H9 (cell line): ENCODE measurements at regions not wholly inside any gene's neighbourhood (a gene's known extent, or its start where the extent isn't known, plus 50 kb on each side); places are given as distances from the start of the nearest gene placed in this dataset.

Experiments used
- DNase-seq: peaks from one replicate; pipeline ENCODE4 v3.0.0-alpha.2; 2017
- H2AFZ ChIP-seq: one replicate; pipeline ENCODE4 v1.6.1; 2013; ENCODE audit warnings: mild to moderate bottlenecking, low read length, control low read depth, moderate library complexity
- H2AK5ac ChIP-seq: 2 replicates; pipeline ENCODE4 v1.6.1; 2013; ENCODE audit warnings: low read length, control low read depth, mixed read lengths; ENCODE audit not compliant: insufficient read length
- H2BK120ac ChIP-seq: one replicate; pipeline ENCODE4 v1.6.1; 2013; ENCODE audit warnings: low read depth, mild to moderate bottlenecking, low read length, control low read depth, inconsistent platforms; ENCODE audit not compliant: poor library complexity, severe bottlenecking
- H2BK12ac ChIP-seq: 2 replicates; pipeline ENCODE4 v1.6.1; 2013; ENCODE audit warnings: low read length, control low read depth, mixed read lengths, low read depth; ENCODE audit not compliant: insufficient read length
- H2BK15ac ChIP-seq: 2 replicates; pipeline ENCODE4 v1.6.1; 2013; ENCODE audit warnings: low read depth, low read length, control low read depth
- H2BK20ac ChIP-seq: one replicate; pipeline ENCODE4 v1.6.1; 2013; ENCODE audit warnings: low read depth, mild to moderate bottlenecking, low read length, control low read depth, inconsistent platforms; ENCODE audit not compliant: poor library complexity, severe bottlenecking
- H2BK5ac ChIP-seq: 2 replicates; pipeline ENCODE4 v1.6.1; 2013; ENCODE audit warnings: low read length, control low read depth, mixed read lengths; ENCODE audit not compliant: insufficient read length
- H3K14ac ChIP-seq: 2 replicates; pipeline ENCODE4 v1.6.1; 2013; ENCODE audit warnings: low read length, control low read depth; ENCODE audit not compliant: insufficient read depth
- H3K18ac ChIP-seq: 2 replicates; pipeline ENCODE4 v1.6.1; 2013; ENCODE audit warnings: low read depth, mild to moderate bottlenecking, mixed read lengths, low read length, control low read depth; ENCODE audit not compliant: insufficient read length
- H3K23ac ChIP-seq: 2 replicates; pipeline ENCODE4 v1.6.1; 2013; ENCODE audit warnings: low read length, control low read depth, mixed read lengths, low read depth; ENCODE audit not compliant: insufficient read length
- H3K23me2 ChIP-seq: 2 replicates; pipeline ENCODE4 v1.6.1; 2013; ENCODE audit warnings: low read depth, mild to moderate bottlenecking, mixed read lengths, low read length, control low read depth; ENCODE audit not compliant: insufficient read length, poor library complexity, severe bottlenecking
- H3K27ac ChIP-seq: 2 replicates; pipeline ENCODE4 v1.5.1; 2013; ENCODE audit warnings: low read length, control low read depth, mixed read lengths, low read depth; ENCODE audit not compliant: insufficient read length
- H3K27me3 ChIP-seq: 2 replicates; pipeline ENCODE4 v1.6.1; 2013; ENCODE audit warnings: low read length, control low read depth, inconsistent platforms; ENCODE audit not compliant: insufficient read depth
- H3K4ac ChIP-seq: 2 replicates; pipeline ENCODE4 v1.6.1; 2013; ENCODE audit warnings: low read depth, mild to moderate bottlenecking, control low read depth, inconsistent platforms, low read length, moderate library complexity
- H3K4me1 ChIP-seq: 2 replicates; pipeline ENCODE4 v1.6.1; 2013; ENCODE audit warnings: low read length, control low read depth, inconsistent platforms; ENCODE audit not compliant: insufficient read depth
- H3K4me2 ChIP-seq: 2 replicates; pipeline ENCODE4 v1.6.1; 2013; ENCODE audit warnings: low read length, control low read depth, mixed read lengths; ENCODE audit not compliant: insufficient read length, insufficient read depth
- H3K56ac ChIP-seq: 2 replicates; pipeline ENCODE4 v1.6.1; 2013; ENCODE audit warnings: low read depth, mild to moderate bottlenecking, mixed read lengths, low read length, control low read depth; ENCODE audit not compliant: insufficient read length
- H3K79me1 ChIP-seq: 2 replicates; pipeline ENCODE4 v1.6.1; 2013; ENCODE audit warnings: low read depth, mild to moderate bottlenecking, moderate library complexity, low read length, control low read depth, inconsistent platforms; ENCODE audit not compliant: insufficient read depth, poor library complexity, severe bottlenecking
- H3K79me2 ChIP-seq: 2 replicates; pipeline ENCODE4 v1.6.1; 2013; ENCODE audit warnings: low read length, control low read depth, inconsistent platforms; ENCODE audit not compliant: insufficient read depth
- H3K9ac ChIP-seq: 2 replicates; pipeline ENCODE4 v1.6.1; 2013; ENCODE audit warnings: low read length, control low read depth, mixed read lengths; ENCODE audit not compliant: insufficient read length; ENCODE audit errors: extremely low read depth
- H3K9me3 ChIP-seq: one replicate; pipeline ENCODE4 v1.6.1; 2013; ENCODE audit warnings: low read depth, low read length, inconsistent platforms; ENCODE audit not compliant: control insufficient read depth
- H3T11ph ChIP-seq: one replicate; pipeline ENCODE4 v1.6.1; 2013; ENCODE audit warnings: mild to moderate bottlenecking, low read length, control low read depth, inconsistent platforms
- H4K20me1 ChIP-seq: one replicate; pipeline ENCODE4 v1.6.1; 2013; ENCODE audit not compliant: control insufficient read depth, insufficient read length, insufficient read depth
- H4K5ac ChIP-seq: 2 replicates; pipeline ENCODE4 v1.6.1; 2013; ENCODE audit warnings: low read depth, mild to moderate bottlenecking, mixed read lengths, low read length, control low read depth; ENCODE audit not compliant: insufficient read length
- H4K8ac ChIP-seq: replicated peaks from 2 replicates; pipeline ENCODE4 v1.6.1; 2013; ENCODE audit warnings: low read length, control low read depth, mixed read lengths, low read depth; ENCODE audit not compliant: insufficient read length
- H4K91ac ChIP-seq: 2 replicates; pipeline ENCODE4 v1.6.1; 2013; ENCODE audit warnings: low read depth, mild to moderate bottlenecking, moderate library complexity, mixed read lengths, low read length, control low read depth; ENCODE audit not compliant: insufficient read length
- H3K27ac Mint-ChIP-seq, 3 experiments: 2 replicates in 2 of 3; 3 replicates in 1 of 3; pipeline ENCODE4 v1.8.0; 2020 to 2021; ENCODE audit warnings: mixed read lengths in 3 of 3, mild to moderate bottlenecking in 1 of 3, moderate library complexity in 1 of 3
- H3K27me3 Mint-ChIP-seq: 2 replicates; pipeline ENCODE4 v1.8.0; 2021; ENCODE audit warnings: low read depth, mild to moderate bottlenecking, moderate library complexity, mixed read lengths
- H3K36me3 Mint-ChIP-seq, 3 experiments: 2 replicates in 2 of 3; 3 replicates in 1 of 3; pipeline ENCODE4 v1.8.0; 2020 to 2021; ENCODE audit warnings: low read depth in 3 of 3, mixed read lengths in 3 of 3; ENCODE audit not compliant: insufficient read depth in 1 of 3
- H3K4me1 Mint-ChIP-seq, 2 experiments: 2 replicates each; pipeline ENCODE4 v1.8.0; 2020; ENCODE audit warnings: mixed read lengths in 2 of 2
- H3K4me3 Mint-ChIP-seq, 2 experiments: 2 replicates in 1 of 2; 3 replicates in 1 of 2; pipeline ENCODE4 v1.8.0; 2020 to 2021; ENCODE audit warnings: mild to moderate bottlenecking in 2 of 2, mixed read lengths in 2 of 2, moderate library complexity in 1 of 2
- H3K9me3 Mint-ChIP-seq, 2 experiments: 2 replicates in 1 of 2; 3 replicates in 1 of 2; pipeline ENCODE4 v1.8.0; 2020; ENCODE audit warnings: mild to moderate bottlenecking in 2 of 2, mixed read lengths in 2 of 2, moderate library complexity in 1 of 2
- WGBS: extraction: QIAGEN DNeasy Blood & Tissue Kit; methylation state at CpG from one replicate; pipeline ENCODE4 v1.1.7; 2013; ENCODE audit warnings: missing lambda C conversion rate, low lambda C conversion rate, mixed read lengths; ENCODE audit not compliant: insufficient read length; ENCODE audit errors: extremely low coverage; 5-methylcytosine and 5-hydroxymethylcytosine counted together
- TF ChIP-seq, protein P1 (sequence below): fragments of 200-600 bp; sonication (generic); conservative IDR thresholded peaks from 3 replicates; pipeline ENCODE4 v1.8.0; 2021; ENCODE audit warnings: antibody characterized with exemption, mild to moderate bottlenecking

GRCh38 chr17:45729294-45729907 lies 54.7 kb upstream of the CRHR1 start:
- no peaks in the 10 kb centered on the region for H3K79me2 ChIP-seq

More at GRCh38 chr17:45729294-45729907, 54.7 kb upstream of the CRHR1 start:
- no peak overlapping the region for H4K91ac ChIP-seq
- H3T11ph ChIP-seq: no peak overlapping the region
- no peaks in the 10 kb centered on the region for H3K27me3 ChIP-seq
- no peak overlapping the region for H3K14ac ChIP-seq
- no peaks in the 10 kb centered on the region for H3K79me1 ChIP-seq
- H2AFZ ChIP-seq: no peak overlapping the region
- H3K4ac ChIP-seq: no peak overlapping the region
- Mint-ChIP-seq H3K27me3 (peaks cover 83% of the 10 kb centered on the region), H3K9me3 (peaks cover 15 to 17% of the 10 kb centered on the region in 2 experiments; a peak in 4 of 5 replicates), H3K36me3 (no peaks in the 10 kb centered on the region; a peak in 1 of 7 replicates), H3K4me1 (peaks cover 2% of the 10 kb centered on the region in 2 experiments; a peak in 2 of 4 replicates), H3K4me3 (no peak overlapping the region), H3K27ac (no peak overlapping the region)
- no peaks in the 10 kb centered on the region for H3K23me2 ChIP-seq
- H2BK120ac ChIP-seq: no peak overlapping the region
- no peaks in the 10 kb centered on the region for H3K9me3 ChIP-seq
- no peaks in the 10 kb centered on the region for H3K4me1 ChIP-seq
- H2BK5ac ChIP-seq: no peak overlapping the region
- H2BK12ac ChIP-seq: no peak overlapping the region
- H3K27ac ChIP-seq: no peak overlapping the region
- no peak overlapping the region for H3K18ac ChIP-seq
- H4K5ac ChIP-seq: no peak overlapping the region
- H2AK5ac ChIP-seq: no peak overlapping the region
- WGBS: no CpG with 5 or more reads among the region's 5 CpGs
- peak; percentile 13 for DNase-seq
- H3K9ac ChIP-seq: no peak overlapping the region
- H4K20me1 ChIP-seq: no peaks in the 10 kb centered on the region
- no peak overlapping the region for H4K8ac ChIP-seq
- H2BK20ac ChIP-seq: no peak overlapping the region
- TF ChIP-seq, protein P1, sequence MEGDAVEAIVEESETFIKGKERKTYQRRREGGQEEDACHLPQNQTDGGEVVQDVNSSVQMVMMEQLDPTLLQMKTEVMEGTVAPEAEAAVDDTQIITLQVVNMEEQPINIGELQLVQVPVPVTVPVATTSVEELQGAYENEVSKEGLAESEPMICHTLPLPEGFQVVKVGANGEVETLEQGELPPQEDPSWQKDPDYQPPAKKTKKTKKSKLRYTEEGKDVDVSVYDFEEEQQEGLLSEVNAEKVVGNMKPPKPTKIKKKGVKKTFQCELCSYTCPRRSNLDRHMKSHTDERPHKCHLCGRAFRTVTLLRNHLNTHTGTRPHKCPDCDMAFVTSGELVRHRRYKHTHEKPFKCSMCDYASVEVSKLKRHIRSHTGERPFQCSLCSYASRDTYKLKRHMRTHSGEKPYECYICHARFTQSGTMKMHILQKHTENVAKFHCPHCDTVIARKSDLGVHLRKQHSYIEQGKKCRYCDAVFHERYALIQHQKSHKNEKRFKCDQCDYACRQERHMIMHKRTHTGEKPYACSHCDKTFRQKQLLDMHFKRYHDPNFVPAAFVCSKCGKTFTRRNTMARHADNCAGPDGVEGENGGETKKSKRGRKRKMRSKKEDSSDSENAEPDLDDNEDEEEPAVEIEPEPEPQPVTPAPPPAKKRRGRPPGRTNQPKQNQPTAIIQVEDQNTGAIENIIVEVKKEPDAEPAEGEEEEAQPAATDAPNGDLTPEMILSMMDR: no peak
- H3K23ac ChIP-seq: no peak overlapping the region
- H3K56ac ChIP-seq: no peak overlapping the region
- no peak overlapping the region for H3K4me2 ChIP-seq
- H2BK15ac ChIP-seq: no peak overlapping the region
